Activated B cell treated with CpG ODN at 0.5 μM for 24 hours (primary cell): ENCODE measurements at regions not wholly inside any gene's neighbourhood (a gene's known extent, or its start where the extent isn't known, plus 50 kb on each side); places are given as distances from the start of the nearest gene placed in this dataset.

Experiments
- ATAC-seq: fragments of 200-7000 bp; cut with Tn5 transposase; one replicate; pipeline ENCODE4 v1.10.0; 2021; ENCODE audit warnings: low read depth, mild to moderate bottlenecking, moderate library complexity
- CTCF ChIA-PET: fragments of 350-600 bp; sonication (Branson Sonifier 250); formaldehyde crosslinking; loops from one replicate; lab custom pipeline; 2021; ENCODE audit warnings: antibody characterized with exemption; lab: Charles Lee
- POLR2A ChIA-PET: fragments of 350-600 bp; sonication (Branson Sonifier 250); formaldehyde crosslinking; loops from one replicate; lab custom pipeline; 2021; ENCODE audit warnings: antibody characterized with exemption; lab: Charles Lee
- DNase-seq: peaks from one replicate; pipeline ENCODE4 v3.0.0; 2022
- H3K27ac Mint-ChIP-seq: one replicate; pipeline ENCODE4 v1.8.0; 2020; ENCODE audit warnings: mixed read lengths
- H3K27me3 Mint-ChIP-seq: one replicate; pipeline ENCODE4 v1.8.0; 2021; ENCODE audit warnings: mixed read lengths
- H3K36me3 Mint-ChIP-seq: one replicate; pipeline ENCODE4 v1.8.0; 2021; ENCODE audit warnings: low read depth, mixed read lengths
- H3K4me1 Mint-ChIP-seq: one replicate; pipeline ENCODE4 v1.8.0; 2021; ENCODE audit warnings: mixed read lengths
- H3K4me3 Mint-ChIP-seq: one replicate; pipeline ENCODE4 v1.8.0; 2020; ENCODE audit warnings: mild to moderate bottlenecking, mixed read lengths
- H3K9me3 Mint-ChIP-seq: one replicate; pipeline ENCODE4 v1.8.0; 2020; ENCODE audit warnings: mixed read lengths
- intact Hi-C: fragments of 100-400 bp; cut with micrococcal nuclease; formaldehyde crosslinking; loops from one replicate; pipeline ENCODE4 v1.15.1; 2024
- TF ChIP-seq, protein P1 (sequence below): fragments of 200-600 bp; IDR thresholded peaks from one replicate; pipeline ENCODE4 v1.8.0; 2022; ENCODE audit warnings: antibody characterized with exemption, mild to moderate bottlenecking

DNA sequence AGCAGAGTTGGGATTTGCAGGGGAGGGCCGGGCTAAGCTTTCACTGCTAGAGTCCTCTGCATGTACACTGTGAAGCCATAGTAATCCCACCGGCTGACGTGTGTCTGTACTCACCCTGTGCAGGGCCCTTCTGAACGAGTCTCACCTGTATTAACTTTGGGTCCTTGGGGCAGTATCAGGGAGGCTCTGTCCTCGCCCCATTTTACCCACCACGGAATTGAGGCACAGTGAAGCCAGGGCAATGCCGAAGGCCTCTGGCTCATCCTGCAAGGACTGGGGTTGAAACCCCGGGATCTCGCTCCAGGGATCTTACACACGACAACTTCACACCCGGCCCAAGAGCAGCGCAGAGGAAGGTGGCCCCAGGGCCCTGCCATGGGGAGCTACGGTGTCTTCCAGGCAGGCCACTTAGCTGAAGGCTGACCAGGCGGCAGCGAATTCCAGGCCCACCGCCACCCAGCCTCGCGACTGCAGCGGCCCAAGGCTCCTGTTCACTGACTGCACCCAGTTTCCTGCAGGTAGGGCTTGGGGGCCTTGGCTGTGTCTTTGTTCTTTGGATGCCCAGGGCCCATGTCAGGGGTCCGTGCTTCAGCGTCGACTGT lies 75.5 kb upstream of the ADRA2C start:
- Mint-ChIP-seq H3K27ac (no peak overlapping the region), H3K4me3 (no peak overlapping the region), H3K4me1 (no peaks in the 10 kb centered on the region), H3K9me3 (peaks cover 4% of the 10 kb centered on the region), H3K27me3 (peaks cover 3% of the 10 kb centered on the region), H3K36me3 (no peaks in the 10 kb centered on the region)
- TF ChIP-seq, protein P1, sequence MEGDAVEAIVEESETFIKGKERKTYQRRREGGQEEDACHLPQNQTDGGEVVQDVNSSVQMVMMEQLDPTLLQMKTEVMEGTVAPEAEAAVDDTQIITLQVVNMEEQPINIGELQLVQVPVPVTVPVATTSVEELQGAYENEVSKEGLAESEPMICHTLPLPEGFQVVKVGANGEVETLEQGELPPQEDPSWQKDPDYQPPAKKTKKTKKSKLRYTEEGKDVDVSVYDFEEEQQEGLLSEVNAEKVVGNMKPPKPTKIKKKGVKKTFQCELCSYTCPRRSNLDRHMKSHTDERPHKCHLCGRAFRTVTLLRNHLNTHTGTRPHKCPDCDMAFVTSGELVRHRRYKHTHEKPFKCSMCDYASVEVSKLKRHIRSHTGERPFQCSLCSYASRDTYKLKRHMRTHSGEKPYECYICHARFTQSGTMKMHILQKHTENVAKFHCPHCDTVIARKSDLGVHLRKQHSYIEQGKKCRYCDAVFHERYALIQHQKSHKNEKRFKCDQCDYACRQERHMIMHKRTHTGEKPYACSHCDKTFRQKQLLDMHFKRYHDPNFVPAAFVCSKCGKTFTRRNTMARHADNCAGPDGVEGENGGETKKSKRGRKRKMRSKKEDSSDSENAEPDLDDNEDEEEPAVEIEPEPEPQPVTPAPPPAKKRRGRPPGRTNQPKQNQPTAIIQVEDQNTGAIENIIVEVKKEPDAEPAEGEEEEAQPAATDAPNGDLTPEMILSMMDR: no peak
- ATAC-seq: no peak
- CTCF ChIA-PET: no interaction called here
- no peak for DNase-seq
- POLR2A ChIA-PET: no interaction called here
- intact Hi-C loops: no loop called here

DNA sequence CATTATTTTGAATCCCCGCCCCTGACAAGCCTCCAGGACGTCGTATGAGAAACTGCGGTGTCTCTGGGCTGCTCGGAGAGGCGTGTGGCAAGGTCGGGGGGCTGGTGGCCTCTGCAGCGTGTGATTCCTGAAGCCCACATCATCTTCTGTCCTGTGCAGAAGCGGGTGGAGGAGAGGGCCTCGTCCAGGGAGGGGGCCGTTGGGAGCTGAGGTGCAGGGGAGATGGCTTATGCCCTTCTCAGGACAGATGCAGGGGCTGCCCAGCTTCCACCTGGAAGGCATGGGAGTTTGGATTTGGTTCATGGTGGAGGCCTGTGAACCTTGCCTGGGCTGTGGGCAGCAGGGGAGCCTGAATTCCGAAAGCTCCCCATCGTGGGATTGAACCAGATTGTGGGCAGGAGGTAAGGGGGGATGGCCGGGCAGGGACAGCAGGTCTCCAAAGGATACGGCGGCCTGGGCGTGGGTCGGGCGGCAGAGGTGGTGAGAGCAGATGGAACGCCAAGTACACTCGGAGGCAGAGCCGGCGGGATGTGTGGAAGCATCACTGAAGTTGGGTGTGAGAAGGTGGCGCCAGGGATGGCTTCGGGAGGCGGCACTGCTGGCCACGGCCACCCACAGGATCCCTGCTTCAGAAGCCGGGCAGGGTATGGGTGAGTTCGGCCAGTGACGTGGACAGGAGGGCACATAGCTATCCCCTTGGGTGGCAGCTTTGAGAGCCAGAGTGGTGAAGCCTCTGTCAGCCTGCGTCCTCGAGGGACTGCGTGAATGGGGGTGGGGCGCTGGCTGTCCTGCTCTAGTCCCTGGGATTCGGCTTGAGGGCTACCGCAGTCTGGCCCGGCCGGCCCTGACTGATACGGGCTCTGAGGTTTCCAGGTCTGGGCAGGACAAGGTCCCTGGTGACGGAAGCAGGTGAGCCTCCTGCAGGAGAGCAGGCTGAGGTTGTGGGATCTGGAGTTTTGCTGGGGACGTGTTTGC lies 76.3 kb upstream of the ADRA2C start:
- Mint-ChIP-seq H3K4me1 (no peaks in the 10 kb centered on the region), H3K4me3 (no peak overlapping the region), H3K27ac (no peak overlapping the region), H3K27me3 (no peaks in the 10 kb centered on the region), H3K36me3 (no peaks in the 10 kb centered on the region), H3K9me3 (peaks cover 4% of the 10 kb centered on the region)
- intact Hi-C loops: no loop called here
- ChIA-PET CTCF (no interaction called here), POLR2A (no interaction called here)
- TF ChIP-seq, protein P1: no peak
- ATAC-seq (no peak), DNase-seq (no peak)

DNA sequence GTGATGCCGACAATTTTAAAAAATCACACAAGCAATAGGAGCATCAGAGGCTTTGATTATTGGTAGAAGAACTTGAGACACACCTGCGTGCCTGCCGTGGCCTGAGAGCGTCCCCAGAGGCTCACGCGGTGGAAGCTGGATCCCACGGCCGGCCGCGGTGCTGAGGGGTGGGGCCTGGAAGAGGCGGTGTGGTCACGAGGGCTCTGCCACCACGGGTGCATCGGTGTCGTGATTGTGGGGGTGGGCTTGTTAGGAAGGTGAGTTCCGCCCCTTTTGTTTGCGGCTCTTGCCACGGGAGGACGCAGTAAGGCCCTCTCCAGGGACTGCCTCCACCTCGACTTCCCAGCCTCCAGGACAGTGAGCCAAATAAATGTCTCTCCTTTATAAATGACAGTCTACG lies 77.2 kb upstream of the ADRA2C start:
- Mint-ChIP-seq H3K27me3 (peaks cover 2% of the 10 kb centered on the region), H3K4me1 (no peaks in the 10 kb centered on the region), H3K27ac (no peak overlapping the region), H3K4me3 (no peak overlapping the region), H3K9me3 (peaks cover 4% of the 10 kb centered on the region), H3K36me3 (no peaks in the 10 kb centered on the region)
- DNase-seq (no peak), ATAC-seq (no peak)
- intact Hi-C loops: no loop called here
- TF ChIP-seq, protein P1: no peak
- POLR2A ChIA-PET: no interaction called here
- CTCF ChIA-PET: no interaction called here

DNA sequence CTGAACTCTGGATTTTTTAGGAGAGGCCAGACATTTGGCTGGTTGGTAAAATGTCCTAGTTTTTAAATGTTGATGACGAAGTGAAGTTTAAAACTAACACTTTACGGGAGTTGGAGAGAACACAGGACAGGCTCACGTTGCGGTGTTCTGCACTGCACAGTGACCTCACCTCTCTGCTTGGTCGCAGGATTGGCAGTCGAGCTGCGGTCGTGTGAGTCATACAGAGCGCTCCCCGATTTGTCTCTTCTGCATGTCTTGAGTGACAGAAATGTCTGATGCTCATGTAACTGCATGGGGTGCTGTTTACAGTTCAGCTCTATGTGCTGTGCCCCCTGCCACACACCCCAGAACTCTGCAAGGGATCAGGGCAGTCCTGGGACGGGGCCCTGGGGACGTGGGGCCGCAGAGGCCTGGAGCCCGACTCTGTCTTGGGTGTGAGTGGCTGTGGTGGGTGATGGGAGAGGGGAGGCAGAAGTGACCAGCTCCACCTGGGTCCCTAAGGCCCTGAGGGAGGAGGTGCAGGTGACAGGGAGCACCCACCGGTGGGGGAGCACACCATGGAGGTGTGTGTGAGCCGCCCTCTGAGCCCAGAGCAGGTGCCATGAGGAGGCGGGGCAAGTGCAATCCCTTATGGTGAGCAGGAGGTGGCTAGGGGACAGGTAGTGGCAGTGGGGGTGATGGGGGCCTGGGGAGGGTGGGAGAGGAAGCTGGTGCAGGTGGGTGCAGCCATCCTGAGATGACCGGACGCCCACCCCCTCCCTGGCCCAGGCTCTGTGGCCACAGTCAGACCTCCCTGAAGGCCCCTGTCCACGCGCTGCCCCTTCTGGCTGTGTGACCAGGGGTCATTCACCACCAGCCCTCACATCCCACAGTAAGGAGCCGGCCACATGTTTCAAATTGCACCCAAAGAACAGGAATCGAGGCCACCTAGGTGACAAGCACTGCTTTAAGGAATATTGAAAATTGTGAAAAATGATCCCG lies 77.9 kb upstream of the ADRA2C start:
- H3K4me3 Mint-ChIP-seq: no peak overlapping the region
- ChIA-PET CTCF (no interaction called here), POLR2A (no interaction called here)
- H3K27me3 Mint-ChIP-seq: peaks cover 2% of the 10 kb centered on the region
- no peaks in the 10 kb centered on the region for H3K36me3 Mint-ChIP-seq
- intact Hi-C loops: no loop called here
- H3K4me1 Mint-ChIP-seq: no peaks in the 10 kb centered on the region
- no peak overlapping the region for H3K27ac Mint-ChIP-seq
- TF ChIP-seq, protein P1: no peak
- ATAC-seq (no peak), DNase-seq (no peak)
- peaks cover 4% of the 10 kb centered on the region for H3K9me3 Mint-ChIP-seq
